COR-L47 (cell line): ENCODE measurements at regions not wholly inside any gene's neighbourhood (a gene's known extent, or its start where the extent isn't known, plus 50 kb on each side); places are given as distances from the start of the nearest gene placed in this dataset.

Experiments
- DNase-seq: peaks from one replicate; lab custom pipeline; 2025; lab: John Stamatoyannopoulos, UW

- no peak for DNase-seq
Observed at GRCh38 chr5:106241409-106241808, 1429.3 kb downstream of the EFNA5 start.

GRCh38 chr5:106205916-106206571 lies 1464.7 kb downstream of the EFNA5 start:
- no peak for DNase-seq

- no peak for DNase-seq
Observed at GRCh38 chr5:106202035-106202434, 1468.7 kb downstream of the EFNA5 start.

GRCh38 chr5:106200971-106201370 lies 1469.8 kb downstream of the EFNA5 start:
- DNase-seq: no peak

- DNase-seq: no peak
Observed at GRCh38 chr5:106195679-106196474, 1474.9 kb downstream of the EFNA5 start.

- DNase-seq: peak; percentile 75
Observed at GRCh38 chr5:106189121-106189809, 1481.5 kb downstream of the EFNA5 start.

- DNase-seq: no peak
Observed at GRCh38 chr5:106185661-106186081, 1485.1 kb downstream of the EFNA5 start.

- no peak for DNase-seq
Observed at GRCh38 chr5:106174903-106175302, 1495.8 kb downstream of the EFNA5 start.

- no peak for DNase-seq
Observed at GRCh38 chr5:106172681-106173532, 1497.8 kb downstream of the EFNA5 start.

GRCh38 chr5:106171708-106172107 lies 1499.0 kb downstream of the EFNA5 start:
- no peak for DNase-seq

GRCh38 chr5:106171132-106171531 lies 1499.6 kb downstream of the EFNA5 start:
- no peak for DNase-seq

GRCh38 chr5:106167766-106168165 lies 1503.0 kb downstream of the EFNA5 start:
- DNase-seq: no peak

- DNase-seq: no peak
Observed at GRCh38 chr5:106163233-106163632, 1507.5 kb downstream of the EFNA5 start.

GRCh38 chr5:106159616-106160015 lies 1511.1 kb downstream of the EFNA5 start:
- DNase-seq: no peak

- no peak for DNase-seq
Observed at GRCh38 chr5:106154280-106154716, 1516.4 kb downstream of the EFNA5 start.

GRCh38 chr5:106152569-106152968 lies 1518.2 kb downstream of the EFNA5 start:
- DNase-seq: no peak

- DNase-seq: no peak
Observed at GRCh38 chr5:106142116-106142515, 1528.6 kb downstream of the EFNA5 start.

GRCh38 chr5:106140101-106140500 lies 1530.6 kb downstream of the EFNA5 start:
- DNase-seq: no peak

- DNase-seq: peak; percentile 16
Observed at GRCh38 chr5:106136061-106136460, 1534.7 kb downstream of the EFNA5 start.

GRCh38 chr5:106135473-106135872 lies 1535.3 kb downstream of the EFNA5 start:
- no peak for DNase-seq

GRCh38 chr5:106134549-106134948 lies 1536.2 kb downstream of the EFNA5 start:
- no peak for DNase-seq

GRCh38 chr5:106127985-106128384 lies 1542.8 kb downstream of the EFNA5 start:
- DNase-seq: no peak
